Kidney (tissue), 13 donors: ENCODE measurements at regions not wholly inside any gene's neighbourhood (a gene's known extent, or its start where the extent isn't known, plus 50 kb on each side); places are given as distances from the start of the nearest gene placed in this dataset.

Source experiments
- DNase-seq, 5 donors: peaks; one replicate each; pipeline ENCODE4 v3.0.0-alpha.2; 2013 to 2020
- FAIRE-seq: peaks from 2 replicates; lab custom pipeline; 2012; peaks lifted over from hg19 to GRCh38; lab: Jason Lieb, UNC
- H3K27ac ChIP-seq, 2 donors: one replicate each; pipeline ENCODE4 v1.7.0; 2013; ENCODE audit warnings: low read depth in 2 of 2, low read length in 2 of 2, inconsistent platforms in 1 of 2
- H3K27me3 ChIP-seq: one replicate; pipeline ENCODE4 v1.7.1; 2013; ENCODE audit warnings: low read length, inconsistent platforms; ENCODE audit not compliant: control insufficient read depth, insufficient read depth
- H3K36me3 ChIP-seq, 3 donors: one replicate each; pipeline versions ENCODE4 v1.7.0 to v1.7.1; 2013; ENCODE audit warnings: low read length in 3 of 3, control low read depth in 1 of 3, inconsistent platforms in 1 of 3; ENCODE audit not compliant: insufficient read depth in 3 of 3, control insufficient read depth in 2 of 3
- H3K4me1 ChIP-seq, 3 donors: one replicate each; pipeline versions ENCODE4 v1.7.0 to v1.7.1; 2013; ENCODE audit warnings: low read length in 3 of 3, inconsistent platforms in 1 of 3, low read depth in 1 of 3; ENCODE audit not compliant: control insufficient read depth in 2 of 3, insufficient read depth in 2 of 3
- H3K4me3 ChIP-seq, 3 donors: one replicate each; pipeline versions ENCODE4 v1.7.0 to v1.8.1; 2013; ENCODE audit warnings: low read length in 3 of 3, control low read depth in 1 of 3, inconsistent platforms in 1 of 3
- H3K9ac ChIP-seq, 3 donors: one replicate each; pipeline versions ENCODE4 v1.7.0 to v1.7.1; 2013; ENCODE audit warnings: low read length in 3 of 3, control low read depth in 1 of 3, inconsistent platforms in 1 of 3
- H3K9me3 ChIP-seq, 3 donors: one replicate each; pipeline versions ENCODE4 v1.7.0 to v1.7.1; 2013; ENCODE audit warnings: low read length in 3 of 3, control low read depth in 1 of 3, inconsistent platforms in 1 of 3; ENCODE audit not compliant: control insufficient read depth in 2 of 3, insufficient read depth in 1 of 3
- CTCF ChIP-seq: IDR thresholded peaks from 3 replicates; pipeline ENCODE4 v1.5.1; 2012; ENCODE audit warnings: mild to moderate bottlenecking, moderate library complexity, borderline replicate concordance; ENCODE audit not compliant: insufficient read depth; ENCODE audit errors: extremely low read depth
- intact Hi-C: fragments of 100-400 bp; cut with DNase I; formaldehyde crosslinking; loops from one replicate; pipeline ENCODE4 v1.11.1; 2022
- donor health status: control.
- donor health status: control.
- donor health status: control.
- donor health status: control.
- donor health status: control.
- donor health status: DM: yes; HTN: yes; CAD: no.
- donor health status: Normal renal cell carcinoma (clear cell type).

- Histone ChIP-seq H3K27ac (no peak overlapping the region), H3K4me1 (no peaks in the 10 kb centered on the region), H3K27me3 (no peaks in the 10 kb centered on the region), H3K9ac (no peak overlapping the region), H3K36me3 (no peaks in the 10 kb centered on the region), H3K9me3 (no peaks in the 10 kb centered on the region), H3K4me3 (no peak overlapping the region)
- no peak for DNase-seq
- FAIRE-seq: no peak
- intact Hi-C loops: no loop called here
- TF ChIP-seq CTCF: no peak
Measured at GRCh38 chr5:19352120-19352519, 635.9 kb downstream of the CDH18 start.

- no peak for TF ChIP-seq CTCF
- no peak for FAIRE-seq
Measured at GRCh38 chr5:19369048-19369447, 619.0 kb downstream of the CDH18 start.

DNA sequence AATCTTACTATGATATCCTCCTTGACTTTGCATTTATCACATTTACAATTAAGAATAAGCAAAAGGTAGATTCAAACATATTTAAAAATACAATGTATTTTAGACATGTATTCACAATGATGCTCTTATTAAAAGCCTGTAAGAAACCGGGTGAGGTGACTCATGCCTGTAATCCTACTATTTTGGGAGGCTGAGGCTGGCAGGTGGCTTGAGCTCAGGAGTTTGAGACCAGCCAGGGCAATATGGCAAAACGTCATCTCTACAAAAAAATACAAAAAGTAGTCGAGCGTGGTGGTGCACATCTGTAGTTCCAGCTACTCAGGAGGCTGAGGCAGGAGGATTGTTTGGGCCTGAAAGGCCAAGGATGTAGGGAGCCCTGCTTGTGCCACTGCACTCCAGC is 618.4 kb downstream of the CDH18 start:
- no peak for FAIRE-seq

More at GRCh38 chr5:19369048-19369447, 619.0 kb downstream of the CDH18 start:
- H3K9ac ChIP-seq: no peak overlapping the region
- no peak overlapping the region for H3K4me3 ChIP-seq
- no peak overlapping the region for H3K27ac ChIP-seq
- DNase-seq: no peak
- no peaks in the 10 kb centered on the region for H3K4me1 ChIP-seq
- H3K27me3 ChIP-seq: no peaks in the 10 kb centered on the region
- intact Hi-C loops: no loop called here
- H3K9me3 ChIP-seq: no peaks in the 10 kb centered on the region
- H3K36me3 ChIP-seq: no peaks in the 10 kb centered on the region

More for the DNA sequence above, 618.4 kb downstream of the CDH18 start:
- Histone ChIP-seq H3K9me3 (no peaks in the 10 kb centered on the region), H3K36me3 (no peaks in the 10 kb centered on the region), H3K4me1 (no peaks in the 10 kb centered on the region), H3K27ac (no peak overlapping the region), H3K9ac (no peak overlapping the region), H3K27me3 (no peaks in the 10 kb centered on the region), H3K4me3 (no peak overlapping the region)
- no peak for TF ChIP-seq CTCF
- no peak for DNase-seq
- intact Hi-C loops: no loop called here
